ENCODE measurements at regions not wholly inside any gene's neighbourhood (a gene's known extent, or its start where the extent isn't known, plus 50 kb on each side); places are given as distances from the start of the nearest gene placed in this dataset.
"Not testable (repeated sequence)": the region's sequence is repeated elsewhere in the genome, so short reads cannot be mapped to it uniquely, and the experiment has no call there.

- not testable (repeated sequence) for H2BK12ac ChIP-seq (ENCODE audit: low read depth, low read length); H2BK15ac ChIP-seq (ENCODE audit: low read length); DNase-seq (ENCODE audit: low read depth in 1 of 2, low spot score in 2 of 2); H3K9me3 ChIP-seq (ENCODE audit: insufficient read depth in 2 of 2, low read depth in 1 of 2, low read length in 1 of 2); H4K20me1 ChIP-seq (replicated peaks in 1 of 2; ENCODE audit: control insufficient read depth in 1 of 2, insufficient read depth in 2 of 2, low read length in 2 of 2); H3K23ac ChIP-seq (ENCODE audit: insufficient read length); H3K4me1 ChIP-seq (replicated peaks in 1 of 4; ENCODE audit: control insufficient read depth in 3 of 4, insufficient read depth in 4 of 4, low read length in 3 of 4); H3K18ac ChIP-seq (ENCODE audit: extremely low read depth, low read length); H2BK5ac ChIP-seq (ENCODE audit: low read depth, low read length); H2BK20ac ChIP-seq (ENCODE audit: low read length); H3K79me2 ChIP-seq (ENCODE audit: control insufficient read depth in 1 of 2, insufficient read depth in 2 of 2, low read length in 2 of 2); H3K27me3 ChIP-seq (replicated peaks in 1 of 4; ENCODE audit: control insufficient read depth in 3 of 4, extremely low read depth in 1 of 4, insufficient read depth in 3 of 4, low read length in 3 of 4); H3K27ac ChIP-seq (ENCODE audit: low read depth, low read length); H4K5ac ChIP-seq (ENCODE audit: insufficient read length, low read depth, low read length); H3K14ac ChIP-seq (ENCODE audit: insufficient read length); H3K4ac ChIP-seq (replicated peaks; ENCODE audit: insufficient read length, low read depth, low read length); H4K91ac ChIP-seq (replicated peaks; ENCODE audit: insufficient read length, low read length); H4K8ac ChIP-seq (ENCODE audit: extremely low read depth, insufficient read depth, low read length); FAIRE-seq; H3K23me2 ChIP-seq (ENCODE audit: low read depth, low read length); H2BK120ac ChIP-seq (replicated peaks; ENCODE audit: low read depth, low read length); H3K4me3 ChIP-seq (ENCODE audit: extremely low read depth in 1 of 4, insufficient read depth in 2 of 4, low read depth in 3 of 4, low read length in 4 of 4); H3K79me1 ChIP-seq (ENCODE audit: low read depth, low read length); H3K9ac ChIP-seq (replicated peaks in 1 of 4; ENCODE audit: extremely low read depth in 1 of 4, low read depth in 3 of 4, low read length in 3 of 4); H3K56ac ChIP-seq (replicated peaks; ENCODE audit: insufficient read length, low read depth, low read length); H3K36me3 ChIP-seq (ENCODE audit: control insufficient read depth in 2 of 4, insufficient read depth in 4 of 4, low read length in 3 of 4); H3K4me2 ChIP-seq (ENCODE audit: insufficient read depth in 1 of 2, low read depth in 2 of 2, low read length in 2 of 2); H2AFZ ChIP-seq (ENCODE audit: low read length); H2AK5ac ChIP-seq (ENCODE audit: low read depth, low read length)
- WGBS, 2 experiments (ENCODE audit: extremely low coverage in 1 of 2, insufficient coverage in 1 of 2, insufficient read length in 1 of 2, insufficient replicate concordance in 2 of 2, low coverage in 1 of 2, low lambda C conversion rate in 2 of 2, missing lambda C conversion rate in 1 of 2): 95% methylated on average over 7 of the region's 7 CpGs; no CpG with 5 or more reads in 1 of the 2 experiments
- ChIA-PET POLR2A (ENCODE audit: partially characterized antibody) (interaction anchor here (0.6 kb wide), 2 partner anchors 22 to 125 kb away, joined by 3 read pairs; no protein-coding TSS in a partner anchor), CTCF (ENCODE audit: partially characterized antibody) (interaction anchor here (0.7 to 1.1 kb wide), 4 partner anchors 11 to 121 kb away, joined by 3 read pairs; no protein-coding TSS in a partner anchor)
These were observed 110.9 kb upstream of the HAND1 start for GRCh38 chr5:154588833-154589425.
